ENCODE measurements at regions not wholly inside any gene's neighbourhood (a gene's known extent, or its start where the extent isn't known, plus 50 kb on each side); places are given as distances from the start of the nearest gene placed in this dataset.

GRCh38 chr2:129255610-129256313, 723.7 kb upstream of the RAB6C start:
- H3K4me1 ChIP-seq: no peaks in the 10 kb centered on the region
- no peak overlapping the region for H2AFZ ChIP-seq
- no peak for TF ChIP-seq CTCF (IDR thresholded peaks at IDR 0.05)
- H3K4me2 ChIP-seq (ENCODE audit: low read length): no peak overlapping the region
- H3K27me3 ChIP-seq (ENCODE audit: control insufficient read depth, insufficient read depth, low read length): no peaks in the 10 kb centered on the region
- H3K4me3 ChIP-seq (ENCODE audit: low read depth, low read length): no peak overlapping the region
- H3K27ac ChIP-seq: no peak overlapping the region
- H3K9me3 ChIP-seq (ENCODE audit: control insufficient read depth, low read length): no peaks in the 10 kb centered on the region
- H3K9ac ChIP-seq: no peak overlapping the region
- no peaks in the 10 kb centered on the region for H3K36me3 ChIP-seq (ENCODE audit: control insufficient read depth, insufficient read depth, low read length)
- H3K79me2 ChIP-seq: no peaks in the 10 kb centered on the region

GRCh38 chr2:129256642-129257041, 722.8 kb upstream of the RAB6C start:
- no peaks in the 10 kb centered on the region for H3K36me3 ChIP-seq (ENCODE audit: control insufficient read depth, insufficient read depth, low read length)
- H3K4me1 ChIP-seq: no peaks in the 10 kb centered on the region
- no peak overlapping the region for H3K27ac ChIP-seq
- no peaks in the 10 kb centered on the region for H3K9me3 ChIP-seq (ENCODE audit: control insufficient read depth, low read length)
- H3K4me2 ChIP-seq (ENCODE audit: low read length): no peak overlapping the region
- no peaks in the 10 kb centered on the region for H3K27me3 ChIP-seq (ENCODE audit: control insufficient read depth, insufficient read depth, low read length)
- H3K4me3 ChIP-seq (ENCODE audit: low read depth, low read length): no peak overlapping the region
- no peak overlapping the region for H2AFZ ChIP-seq
- no peak overlapping the region for H3K9ac ChIP-seq
- no peak for TF ChIP-seq CTCF (IDR thresholded peaks at IDR 0.05)
- no peaks in the 10 kb centered on the region for H3K79me2 ChIP-seq

GRCh38 chr2:129262934-129263333, 716.5 kb upstream of the RAB6C start:
- Histone ChIP-seq H3K27ac (no peak overlapping the region), H3K79me2 (no peaks in the 10 kb centered on the region), H3K9me3 (ENCODE audit: control insufficient read depth, low read length) (no peaks in the 10 kb centered on the region), H3K27me3 (ENCODE audit: control insufficient read depth, insufficient read depth, low read length) (no peaks in the 10 kb centered on the region), H3K4me3 (ENCODE audit: low read depth, low read length) (no peak overlapping the region), H3K4me1 (no peaks in the 10 kb centered on the region), H3K4me2 (ENCODE audit: low read length) (no peak overlapping the region), H3K9ac (no peak overlapping the region), H3K36me3 (ENCODE audit: control insufficient read depth, insufficient read depth, low read length) (no peaks in the 10 kb centered on the region), H2AFZ (no peak overlapping the region)
- no peak for TF ChIP-seq CTCF (IDR thresholded peaks at IDR 0.05)

GRCh38 chr2:129263939-129264338, 715.5 kb upstream of the RAB6C start:
- no peaks in the 10 kb centered on the region for H3K9me3 ChIP-seq (ENCODE audit: control insufficient read depth, low read length)
- no peak overlapping the region for H3K4me3 ChIP-seq (ENCODE audit: low read depth, low read length)
- no peaks in the 10 kb centered on the region for H3K36me3 ChIP-seq (ENCODE audit: control insufficient read depth, insufficient read depth, low read length)
- H3K27ac ChIP-seq: no peak overlapping the region
- TF ChIP-seq CTCF (IDR thresholded peaks at IDR 0.05): no peak
- no peaks in the 10 kb centered on the region for H3K27me3 ChIP-seq (ENCODE audit: control insufficient read depth, insufficient read depth, low read length)
- no peaks in the 10 kb centered on the region for H3K79me2 ChIP-seq
- no peak overlapping the region for H3K4me2 ChIP-seq (ENCODE audit: low read length)
- no peak overlapping the region for H3K9ac ChIP-seq
- no peaks in the 10 kb centered on the region for H3K4me1 ChIP-seq
- no peak overlapping the region for H2AFZ ChIP-seq

- no peaks in the 10 kb centered on the region for H3K79me2 ChIP-seq
- H3K27ac ChIP-seq: no peak overlapping the region
- no peak overlapping the region for H3K4me2 ChIP-seq (ENCODE audit: low read length)
- H3K27me3 ChIP-seq (ENCODE audit: control insufficient read depth, insufficient read depth, low read length): no peaks in the 10 kb centered on the region
- no peak overlapping the region for H3K9ac ChIP-seq
- no peak overlapping the region for H2AFZ ChIP-seq
- no peaks in the 10 kb centered on the region for H3K36me3 ChIP-seq (ENCODE audit: control insufficient read depth, insufficient read depth, low read length)
- no peaks in the 10 kb centered on the region for H3K9me3 ChIP-seq (ENCODE audit: control insufficient read depth, low read length)
- H3K4me1 ChIP-seq: no peaks in the 10 kb centered on the region
- TF ChIP-seq CTCF (IDR thresholded peaks at IDR 0.05): no peak
- no peak overlapping the region for H3K4me3 ChIP-seq (ENCODE audit: low read depth, low read length)
Observed at GRCh38 chr2:129267559-129267958, 711.9 kb upstream of the RAB6C start.

Data from parathyroid adenoma (tissue), 2 donors.